ENCODE measurements at regions not wholly inside any gene's neighbourhood (a gene's known extent, or its start where the extent isn't known, plus 50 kb on each side); places are given as distances from the start of the nearest gene placed in this dataset.

DNA sequence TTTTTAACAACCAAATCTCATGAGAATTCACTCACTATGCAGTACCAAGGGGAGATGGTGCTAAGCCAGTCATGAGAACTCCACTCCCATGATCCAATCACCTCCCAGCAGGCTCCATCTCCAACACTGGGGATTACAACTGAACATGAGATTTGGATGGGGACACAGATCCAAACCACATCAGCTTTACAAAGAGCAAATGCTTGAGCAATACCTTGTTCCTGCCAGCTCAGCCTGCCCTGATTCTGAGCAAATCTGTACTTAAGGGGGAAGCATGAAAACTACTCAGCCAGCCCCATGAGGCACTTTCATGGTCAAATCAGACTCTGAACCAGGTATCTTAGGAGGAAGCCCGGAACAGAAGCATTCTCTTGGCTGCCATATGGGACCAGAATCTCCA lies 259.9 kb downstream of the TBC1D4 start:
- H3K4me3 ChIP-seq (ENCODE audit: low read length), result no peak overlapping the region
- H4K8ac ChIP-seq (ENCODE audit: low read depth, low read length), result no peak overlapping the region
- no peak overlapping the region for H3K4ac ChIP-seq (ENCODE audit: low read depth, low read length)
- no peak overlapping the region for H2BK5ac ChIP-seq (ENCODE audit: low read length)
- H3K27me3 ChIP-seq (ENCODE audit: insufficient read depth, low read length, poor library complexity), result no peaks in the 10 kb centered on the region
- no peak overlapping the region for H3K9ac ChIP-seq (ENCODE audit: low read length)
- no peak overlapping the region for H3K23ac ChIP-seq (ENCODE audit: low read length)
- no peak overlapping the region for H3K27ac ChIP-seq (ENCODE audit: low read depth, low read length)
- no peak overlapping the region for H3K56ac ChIP-seq (ENCODE audit: low read length)
- no peaks in the 10 kb centered on the region for H3K79me2 ChIP-seq (ENCODE audit: control insufficient read depth, insufficient read depth, low read length)
- no peak overlapping the region for H4K5ac ChIP-seq (ENCODE audit: low read length)
- no peak overlapping the region for H2BK15ac ChIP-seq (replicated peaks; ENCODE audit: low read depth)
- no peaks in the 10 kb centered on the region for H3K79me1 ChIP-seq (ENCODE audit: low read length)
- no peak overlapping the region for H3K4me2 ChIP-seq (ENCODE audit: low read length)
- WGBS (ENCODE audit: extremely low coverage, insufficient coverage, low lambda C conversion rate), result no CpG with 5 or more reads among the region's 1 CpG
- H2AK5ac ChIP-seq (ENCODE audit: low read length), result no peak overlapping the region
- H2BK120ac ChIP-seq (ENCODE audit: low read depth, low read length), result no peak overlapping the region
- no peak for DNase-seq
- no peaks in the 10 kb centered on the region for H3K4me1 ChIP-seq (ENCODE audit: control insufficient read depth, low read depth, low read length)
- no peaks in the 10 kb centered on the region for H3K36me3 ChIP-seq (ENCODE audit: control insufficient read depth, insufficient read depth, low read length)
- no peak overlapping the region for H3K18ac ChIP-seq (ENCODE audit: low read length)

DNA sequence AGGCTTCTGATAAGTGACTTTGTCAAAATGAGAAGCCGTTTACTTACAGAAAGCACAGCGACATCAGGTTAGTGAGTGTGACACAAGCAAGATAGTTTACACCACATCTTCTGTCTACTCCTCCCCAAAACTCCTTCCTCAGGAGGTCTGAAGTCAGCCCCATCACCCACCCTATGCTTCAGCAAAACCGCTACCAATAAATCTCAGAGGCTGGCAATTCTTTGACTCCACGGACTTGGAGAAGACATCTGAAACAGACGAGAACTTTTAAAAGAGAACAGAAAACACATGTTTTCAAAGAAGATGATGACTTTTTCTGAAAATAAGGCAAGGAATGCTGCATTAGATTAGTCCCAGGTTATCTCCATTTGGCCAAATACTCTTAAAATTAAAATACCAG lies 261.1 kb downstream of the TBC1D4 start:
- Histone ChIP-seq H3K9ac (ENCODE audit: low read length) (no peak overlapping the region), H2BK120ac (ENCODE audit: low read depth, low read length) (no peak overlapping the region), H3K4me1 (ENCODE audit: control insufficient read depth, low read depth, low read length) (no peaks in the 10 kb centered on the region), H3K4me2 (ENCODE audit: low read length) (no peak overlapping the region), H4K5ac (ENCODE audit: low read length) (no peak overlapping the region), H3K79me2 (ENCODE audit: control insufficient read depth, insufficient read depth, low read length) (no peaks in the 10 kb centered on the region), H3K27ac (ENCODE audit: low read depth, low read length) (no peak overlapping the region), H2AK5ac (ENCODE audit: low read length) (no peak overlapping the region), H3K18ac (ENCODE audit: low read length) (no peak overlapping the region), H2BK5ac (ENCODE audit: low read length) (no peak overlapping the region), H2BK15ac (replicated peaks; ENCODE audit: low read depth) (no peak overlapping the region), H3K4ac (ENCODE audit: low read depth, low read length) (no peak overlapping the region), H3K36me3 (ENCODE audit: control insufficient read depth, insufficient read depth, low read length) (no peaks in the 10 kb centered on the region), H3K56ac (ENCODE audit: low read length) (no peak overlapping the region), H4K8ac (ENCODE audit: low read depth, low read length) (no peak overlapping the region), H3K27me3 (ENCODE audit: insufficient read depth, low read length, poor library complexity) (no peaks in the 10 kb centered on the region), H3K79me1 (ENCODE audit: low read length) (no peaks in the 10 kb centered on the region), H3K4me3 (ENCODE audit: low read length) (no peak overlapping the region), H3K23ac (ENCODE audit: low read length) (no peak overlapping the region)
- no peak for DNase-seq
- WGBS (ENCODE audit: extremely low coverage, insufficient coverage, low lambda C conversion rate), result no CpG with 5 or more reads among the region's 5 CpGs

DNA sequence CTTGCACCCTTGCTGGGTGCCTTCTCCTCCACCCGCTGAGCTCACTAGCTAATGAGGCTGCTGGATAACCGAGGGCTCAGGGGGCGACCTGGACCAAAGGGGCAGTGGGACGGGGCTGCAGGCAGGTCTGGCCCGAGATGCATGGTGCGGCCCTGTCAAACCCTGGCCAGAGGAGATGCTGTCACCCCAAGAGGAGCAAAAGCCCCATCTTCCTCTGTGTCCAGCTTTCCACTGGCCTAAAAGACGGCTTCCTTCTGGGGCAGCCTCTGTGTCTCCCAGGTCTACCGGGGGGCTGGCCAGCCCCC lies 261.8 kb downstream of the TBC1D4 start:
- H2AK5ac ChIP-seq (ENCODE audit: low read length), result no peak overlapping the region
- H2BK120ac ChIP-seq (ENCODE audit: low read depth, low read length), result no peak overlapping the region
- H3K36me3 ChIP-seq (ENCODE audit: control insufficient read depth, insufficient read depth, low read length), result no peaks in the 10 kb centered on the region
- no peak overlapping the region for H2BK15ac ChIP-seq (replicated peaks; ENCODE audit: low read depth)
- WGBS (ENCODE audit: extremely low coverage, insufficient coverage, low lambda C conversion rate), result no CpG with 5 or more reads among the region's 8 CpGs
- H3K4me1 ChIP-seq (ENCODE audit: control insufficient read depth, low read depth, low read length), result no peaks in the 10 kb centered on the region
- H3K9ac ChIP-seq (ENCODE audit: low read length), result no peak overlapping the region
- no peaks in the 10 kb centered on the region for H3K27me3 ChIP-seq (ENCODE audit: insufficient read depth, low read length, poor library complexity)
- H3K4me2 ChIP-seq (ENCODE audit: low read length), result no peak overlapping the region
- H3K23ac ChIP-seq (ENCODE audit: low read length), result no peak overlapping the region
- H3K56ac ChIP-seq (ENCODE audit: low read length), result no peak overlapping the region
- H4K5ac ChIP-seq (ENCODE audit: low read length), result no peak overlapping the region
- no peak overlapping the region for H3K18ac ChIP-seq (ENCODE audit: low read length)
- H3K27ac ChIP-seq (ENCODE audit: low read depth, low read length), result no peak overlapping the region
- no peaks in the 10 kb centered on the region for H3K79me1 ChIP-seq (ENCODE audit: low read length)
- no peak overlapping the region for H3K4me3 ChIP-seq (ENCODE audit: low read length)
- no peak overlapping the region for H2BK5ac ChIP-seq (ENCODE audit: low read length)
- no peak overlapping the region for H4K8ac ChIP-seq (ENCODE audit: low read depth, low read length)
- DNase-seq, result no peak
- H3K4ac ChIP-seq (ENCODE audit: low read depth, low read length), result no peak overlapping the region
- no peaks in the 10 kb centered on the region for H3K79me2 ChIP-seq (ENCODE audit: control insufficient read depth, insufficient read depth, low read length)

DNA sequence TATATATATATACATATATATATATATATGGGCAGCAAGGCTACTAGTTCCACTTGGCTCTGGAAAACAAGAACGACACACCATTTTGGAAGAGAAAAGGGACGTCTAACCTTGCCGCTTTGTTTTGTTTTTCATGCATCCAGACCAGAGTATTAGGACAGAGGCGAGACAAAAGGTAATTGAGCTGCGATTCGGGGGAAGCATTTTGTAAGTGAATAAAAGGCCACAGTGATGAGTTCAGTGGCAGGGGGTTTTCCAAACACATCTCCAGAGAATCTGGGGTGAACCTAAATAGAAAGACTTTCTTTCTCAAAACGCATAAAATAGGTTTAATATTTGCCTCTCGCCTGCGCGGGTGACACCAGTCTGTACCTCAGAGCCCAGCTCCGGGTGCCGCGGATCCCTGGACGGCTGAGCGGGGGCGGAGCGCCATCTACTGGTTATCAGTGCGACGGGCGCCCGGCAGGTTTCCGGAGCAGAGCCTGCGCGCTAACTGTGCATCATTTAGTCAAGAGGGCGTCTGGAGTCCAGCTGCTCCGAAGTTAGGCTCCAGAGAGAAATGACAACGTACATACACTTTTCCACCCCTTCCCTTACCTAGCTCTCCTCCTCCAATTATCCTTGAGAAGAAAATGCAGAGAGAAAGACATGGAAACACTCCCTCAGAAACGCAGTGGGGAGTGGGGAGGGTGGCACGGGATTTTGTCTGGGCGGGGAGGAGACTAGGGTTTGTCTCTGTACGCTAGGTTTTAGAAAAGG lies 262.3 kb downstream of the TBC1D4 start:
- Histone ChIP-seq H3K36me3 (ENCODE audit: control insufficient read depth, insufficient read depth, low read length) (no peaks in the 10 kb centered on the region), H2AK5ac (ENCODE audit: low read length) (no peak overlapping the region), H2BK15ac (replicated peaks; ENCODE audit: low read depth) (no peak overlapping the region), H3K79me1 (ENCODE audit: low read length) (no peaks in the 10 kb centered on the region), H3K4ac (ENCODE audit: low read depth, low read length) (no peak overlapping the region), H3K27ac (ENCODE audit: low read depth, low read length) (no peak overlapping the region), H3K9ac (ENCODE audit: low read length) (peak overlapping the region; percentile 52), H3K79me2 (ENCODE audit: control insufficient read depth, insufficient read depth, low read length) (no peaks in the 10 kb centered on the region), H3K56ac (ENCODE audit: low read length) (peak overlapping the region; percentile 54), H3K4me2 (ENCODE audit: low read length) (peak overlapping the region; percentile 47), H3K4me1 (ENCODE audit: control insufficient read depth, low read depth, low read length) (no peaks in the 10 kb centered on the region), H3K4me3 (ENCODE audit: low read length) (no peak overlapping the region), H2BK120ac (ENCODE audit: low read depth, low read length) (no peak overlapping the region), H3K27me3 (ENCODE audit: insufficient read depth, low read length, poor library complexity) (no peaks in the 10 kb centered on the region), H4K5ac (ENCODE audit: low read length) (no peak overlapping the region), H2BK5ac (ENCODE audit: low read length) (no peak overlapping the region), H4K8ac (ENCODE audit: low read depth, low read length) (no peak overlapping the region), H3K23ac (ENCODE audit: low read length) (no peak overlapping the region), H3K18ac (ENCODE audit: low read length) (no peak overlapping the region)
- no CpG with 5 or more reads among the region's 31 CpGs for WGBS (ENCODE audit: extremely low coverage, insufficient coverage, low lambda C conversion rate)
- DNase-seq, result peak; percentile 68

DNA sequence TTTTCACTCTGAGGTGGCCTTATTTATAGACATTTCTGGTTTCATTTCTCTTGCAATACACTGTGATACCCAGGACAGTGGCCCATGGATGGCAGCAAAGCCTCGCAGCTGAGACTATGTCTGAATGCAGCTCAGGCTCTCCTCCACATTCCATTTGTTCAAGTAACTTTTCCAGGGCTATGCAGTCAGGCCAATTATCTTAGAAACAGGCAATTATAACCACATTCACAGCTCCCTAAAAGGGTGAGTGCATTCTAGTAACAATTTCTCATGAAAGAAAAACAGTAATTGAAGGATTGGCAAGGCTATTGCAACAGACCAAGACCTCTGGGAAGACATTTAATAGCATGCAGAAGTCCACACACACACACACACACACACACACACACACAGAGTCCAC lies 264.0 kb downstream of the TBC1D4 start:
- H3K9ac ChIP-seq (ENCODE audit: low read length), result no peak overlapping the region
- H3K4me3 ChIP-seq (ENCODE audit: low read length), result no peak overlapping the region
- H2BK120ac ChIP-seq (ENCODE audit: low read depth, low read length), result no peak overlapping the region
- no peak overlapping the region for H3K56ac ChIP-seq (ENCODE audit: low read length)
- H4K5ac ChIP-seq (ENCODE audit: low read length), result no peak overlapping the region
- H3K27ac ChIP-seq (ENCODE audit: low read depth, low read length), result no peak overlapping the region
- H3K79me1 ChIP-seq (ENCODE audit: low read length), result no peaks in the 10 kb centered on the region
- H2AK5ac ChIP-seq (ENCODE audit: low read length), result no peak overlapping the region
- no peaks in the 10 kb centered on the region for H3K79me2 ChIP-seq (ENCODE audit: control insufficient read depth, insufficient read depth, low read length)
- H3K4me2 ChIP-seq (ENCODE audit: low read length), result no peak overlapping the region
- H3K23ac ChIP-seq (ENCODE audit: low read length), result no peak overlapping the region
- no peak overlapping the region for H4K8ac ChIP-seq (ENCODE audit: low read depth, low read length)
- no peaks in the 10 kb centered on the region for H3K36me3 ChIP-seq (ENCODE audit: control insufficient read depth, insufficient read depth, low read length)
- no peak overlapping the region for H3K4ac ChIP-seq (ENCODE audit: low read depth, low read length)
- no peak overlapping the region for H2BK5ac ChIP-seq (ENCODE audit: low read length)
- no peak for DNase-seq
- no peak overlapping the region for H2BK15ac ChIP-seq (replicated peaks; ENCODE audit: low read depth)
- no peak overlapping the region for H3K18ac ChIP-seq (ENCODE audit: low read length)
- WGBS (ENCODE audit: extremely low coverage, insufficient coverage, low lambda C conversion rate), result no CpG with 5 or more reads among the region's 1 CpG
- H3K4me1 ChIP-seq (ENCODE audit: control insufficient read depth, low read depth, low read length), result no peaks in the 10 kb centered on the region
- no peaks in the 10 kb centered on the region for H3K27me3 ChIP-seq (ENCODE audit: insufficient read depth, low read length, poor library complexity)

DNA sequence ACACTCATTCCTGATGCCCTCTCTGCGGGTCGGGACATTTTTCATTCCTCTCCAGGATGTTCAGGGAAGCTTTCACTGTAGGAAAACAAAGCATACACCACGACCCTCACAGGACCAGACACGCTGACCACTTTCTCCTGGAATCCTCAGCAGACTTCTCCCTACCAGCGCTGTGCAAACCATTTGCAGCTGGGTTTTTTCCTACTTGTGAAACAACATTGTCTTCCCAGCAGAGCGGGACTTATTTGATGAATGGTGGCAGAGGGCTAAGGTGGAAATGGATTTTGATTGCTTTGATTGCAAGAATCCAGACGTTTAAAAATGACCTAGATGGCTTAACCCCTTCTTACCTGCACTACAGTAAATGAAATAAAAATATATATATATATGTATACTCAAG lies 265.9 kb downstream of the TBC1D4 start:
- no peak for DNase-seq
- Histone ChIP-seq H3K4me3 (ENCODE audit: low read length) (no peak overlapping the region), H4K8ac (ENCODE audit: low read depth, low read length) (no peak overlapping the region), H2BK5ac (ENCODE audit: low read length) (no peak overlapping the region), H3K27me3 (ENCODE audit: insufficient read depth, low read length, poor library complexity) (no peaks in the 10 kb centered on the region), H3K4ac (ENCODE audit: low read depth, low read length) (no peak overlapping the region), H3K9ac (ENCODE audit: low read length) (no peak overlapping the region), H3K4me1 (ENCODE audit: control insufficient read depth, low read depth, low read length) (no peaks in the 10 kb centered on the region), H3K79me1 (ENCODE audit: low read length) (no peaks in the 10 kb centered on the region), H3K18ac (ENCODE audit: low read length) (no peak overlapping the region), H2BK15ac (replicated peaks; ENCODE audit: low read depth) (no peak overlapping the region), H4K5ac (ENCODE audit: low read length) (no peak overlapping the region), H3K56ac (ENCODE audit: low read length) (no peak overlapping the region), H3K36me3 (ENCODE audit: control insufficient read depth, insufficient read depth, low read length) (no peaks in the 10 kb centered on the region), H2AK5ac (ENCODE audit: low read length) (no peak overlapping the region), H3K79me2 (ENCODE audit: control insufficient read depth, insufficient read depth, low read length) (no peaks in the 10 kb centered on the region), H3K23ac (ENCODE audit: low read length) (no peak overlapping the region), H3K4me2 (ENCODE audit: low read length) (no peak overlapping the region), H3K27ac (ENCODE audit: low read depth, low read length) (no peak overlapping the region), H2BK120ac (ENCODE audit: low read depth, low read length) (no peak overlapping the region)
- no CpG with 5 or more reads among the region's 7 CpGs for WGBS (ENCODE audit: extremely low coverage, insufficient coverage, low lambda C conversion rate)
